HepG2 (cell line): ENCODE measurements at regions not wholly inside any gene's neighbourhood (a gene's known extent, or its start where the extent isn't known, plus 50 kb on each side); places are given as distances from the start of the nearest gene placed in this dataset.

Source experiments
- ARHGAP35 ChIP-seq: sonication (generic); formaldehyde crosslinking; IDR thresholded peaks from 2 replicates; pipeline ENCODE4 v1.9.0; 2022; ENCODE audit warnings: mild to moderate bottlenecking, inconsistent platforms, moderate library complexity, missing genetic modification reagents, borderline replicate concordance
- FOXO1 ChIP-seq: sonication (generic); formaldehyde crosslinking; IDR thresholded peaks from 2 replicates; pipeline ENCODE4 v1.4.0; 2020; ENCODE audit warnings: missing genetic modification reagents
- HOXA9 ChIP-seq: sonication (generic); formaldehyde crosslinking; IDR thresholded peaks from 2 replicates; pipeline ENCODE4 v1.8.1; 2022; ENCODE audit warnings: missing genetic modification reagents, mild to moderate bottlenecking, moderate library complexity, borderline replicate concordance
- MED1 ChIP-seq: sonication (generic); formaldehyde crosslinking; IDR thresholded peaks from 2 replicates; pipeline ENCODE4 v1.4.0; 2020; ENCODE audit warnings: missing genetic modification reagents
- MED8 ChIP-seq: sonication (generic); formaldehyde crosslinking; IDR thresholded peaks from 2 replicates; pipeline ENCODE4 v1.8.1; 2023; ENCODE audit warnings: mild to moderate bottlenecking, missing genetic modification reagents; ENCODE audit not compliant: insufficient replicate concordance
- MIER2 ChIP-seq: IDR thresholded peaks from 2 replicates; pipeline ENCODE4 v1.6.1; 2016; ENCODE audit warnings: missing biosample characterization, missing genetic modification reagents
- RBM39 ChIP-seq: fragments of 200-400 bp; formaldehyde crosslinking; IDR thresholded peaks from one replicate; pipeline ENCODE4 v1.6.1; 2018; ENCODE audit warnings: antibody characterized with exemption, mild to moderate bottlenecking, low read depth, low read length; ENCODE audit not compliant: poor library complexity, severe bottlenecking
- SETDB1 ChIP-seq: sonication (generic); formaldehyde crosslinking; IDR thresholded peaks from 2 replicates; pipeline ENCODE4 v1.5.1; 2020; ENCODE audit warnings: missing genetic modification reagents, mild to moderate bottlenecking, borderline replicate concordance
- SP5 ChIP-seq: IDR thresholded peaks from 2 replicates; pipeline ENCODE4 v1.6.1; 2016; ENCODE audit warnings: low read depth, borderline replicate concordance
- SRSF1 ChIP-seq: fragments of 200-400 bp; formaldehyde crosslinking; optimal IDR thresholded peaks from 2 replicates; pipeline ENCODE3; 2017; ENCODE audit warnings: mild to moderate bottlenecking, low read depth, low read length, moderate library complexity
- ZFP36L1 ChIP-seq: sonication (generic); formaldehyde crosslinking; IDR thresholded peaks from 2 replicates; pipeline ENCODE4 v1.8.0; 2022; ENCODE audit warnings: mild to moderate bottlenecking, missing genetic modification reagents, moderate library complexity
- ZFY ChIP-seq: sonication (generic); formaldehyde crosslinking; IDR thresholded peaks from 2 replicates; pipeline ENCODE4 v1.4.0; 2020; ENCODE audit warnings: missing genetic modification reagents
- ZMYM3 ChIP-seq: sonication (generic); formaldehyde crosslinking; IDR thresholded peaks from 2 replicates; pipeline ENCODE4 v1.5.1; 2020; ENCODE audit warnings: mild to moderate bottlenecking, missing genetic modification reagents
- TF ChIP-seq, protein P1 (sequence below), 2 experiments: sonication (generic) in 1 of 2; formaldehyde crosslinking in 1 of 2; IDR thresholded peaks; 2 replicates each; pipeline versions ENCODE4 v1.6.1 to v1.9.0; 2014 to 2022; ENCODE audit warnings: antibody characterized with exemption in 1 of 2, borderline replicate concordance in 1 of 2, inconsistent platforms in 1 of 2, low read depth in 1 of 2, missing genetic modification reagents in 1 of 2
- TF ChIP-seq, protein P2 (sequence below): sonication (generic); formaldehyde crosslinking; IDR thresholded peaks from 2 replicates; pipeline ENCODE4 v1.4.0; 2020; ENCODE audit warnings: missing genetic modification reagents
- TF ChIP-seq, protein P3 (sequence below): sonication (generic); formaldehyde crosslinking; IDR thresholded peaks from 2 replicates; pipeline ENCODE4 v1.5.0; 2020; ENCODE audit warnings: missing genetic modification reagents
- TF ChIP-seq, protein P4 (sequence below): sonication (generic); formaldehyde crosslinking; IDR thresholded peaks from 2 replicates; pipeline ENCODE4 v1.8.0; 2022; ENCODE audit warnings: missing genetic modification reagents, mild to moderate bottlenecking, moderate library complexity, borderline replicate concordance

DNA sequence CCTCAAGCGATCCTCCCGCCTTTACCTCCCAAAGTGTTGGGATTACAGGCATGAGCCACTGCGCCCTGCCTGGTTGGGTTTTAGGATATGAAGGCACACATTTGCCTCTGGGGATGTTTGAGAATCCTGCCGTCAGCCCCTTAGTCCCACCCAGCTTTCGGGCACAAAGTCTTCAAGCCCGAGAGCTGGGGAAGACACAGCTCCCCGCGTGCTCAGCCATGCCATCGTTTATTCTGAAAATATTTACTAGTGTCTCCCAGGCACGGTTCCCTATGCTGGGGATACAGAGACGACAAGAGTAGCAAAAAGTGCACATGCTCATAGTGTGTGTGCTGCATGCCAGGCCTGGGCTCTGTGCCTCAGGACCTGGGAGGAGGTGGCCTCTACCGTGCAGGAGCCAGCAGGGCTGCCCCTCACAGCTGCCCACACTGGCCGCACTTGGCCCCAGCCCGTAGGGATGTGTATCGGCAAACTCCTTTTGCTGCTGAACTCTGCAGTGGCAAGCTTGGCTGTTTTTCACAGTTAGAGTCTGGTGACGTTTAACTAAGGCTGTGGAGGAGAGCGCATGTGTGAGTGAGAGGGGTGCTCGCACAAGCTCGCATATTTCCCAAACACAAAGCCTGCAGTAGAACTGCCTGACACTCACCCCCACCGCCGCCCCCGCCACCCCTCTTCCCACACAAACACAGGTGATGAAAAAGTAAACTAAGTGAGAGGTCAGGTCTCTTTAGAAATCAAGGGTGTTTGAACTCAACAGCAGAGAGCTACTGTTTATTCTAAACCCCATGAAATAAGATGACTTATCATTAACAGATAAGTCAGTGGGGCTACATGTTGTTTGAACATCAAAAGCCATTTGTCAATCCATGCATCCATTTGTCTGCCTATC lies 266.4 kb downstream of the MRTFB start (continued):
- TF ChIP-seq SETDB1 (CRISPR knock-in tag) (no peak), RBM39 (peak; percentile 43), MED1 (CRISPR knock-in tag) (peak; percentile 79), ZMYM3 (peak; percentile 86), SP5 (CRISPR knock-in tag) (no peak; the same call in 1 of the 2 replicates), ZFY (CRISPR knock-in tag) (peak; percentile 60), HOXA9 (CRISPR knock-in tag) (no peak; the same call in 1 of the 2 replicates), MIER2 (CRISPR knock-in tag) (peak; percentile 57), MED8 (no peak), ZFP36L1 (peak; percentile 79; the same call in 1 of the 2 replicates), SRSF1 (peak; percentile 88), FOXO1 (CRISPR knock-in tag) (no peak; the same call in none of the 2 replicates), ARHGAP35 (peak; percentile 78; the same call in 1 of the 2 replicates)
- TF ChIP-seq, protein P1, sequence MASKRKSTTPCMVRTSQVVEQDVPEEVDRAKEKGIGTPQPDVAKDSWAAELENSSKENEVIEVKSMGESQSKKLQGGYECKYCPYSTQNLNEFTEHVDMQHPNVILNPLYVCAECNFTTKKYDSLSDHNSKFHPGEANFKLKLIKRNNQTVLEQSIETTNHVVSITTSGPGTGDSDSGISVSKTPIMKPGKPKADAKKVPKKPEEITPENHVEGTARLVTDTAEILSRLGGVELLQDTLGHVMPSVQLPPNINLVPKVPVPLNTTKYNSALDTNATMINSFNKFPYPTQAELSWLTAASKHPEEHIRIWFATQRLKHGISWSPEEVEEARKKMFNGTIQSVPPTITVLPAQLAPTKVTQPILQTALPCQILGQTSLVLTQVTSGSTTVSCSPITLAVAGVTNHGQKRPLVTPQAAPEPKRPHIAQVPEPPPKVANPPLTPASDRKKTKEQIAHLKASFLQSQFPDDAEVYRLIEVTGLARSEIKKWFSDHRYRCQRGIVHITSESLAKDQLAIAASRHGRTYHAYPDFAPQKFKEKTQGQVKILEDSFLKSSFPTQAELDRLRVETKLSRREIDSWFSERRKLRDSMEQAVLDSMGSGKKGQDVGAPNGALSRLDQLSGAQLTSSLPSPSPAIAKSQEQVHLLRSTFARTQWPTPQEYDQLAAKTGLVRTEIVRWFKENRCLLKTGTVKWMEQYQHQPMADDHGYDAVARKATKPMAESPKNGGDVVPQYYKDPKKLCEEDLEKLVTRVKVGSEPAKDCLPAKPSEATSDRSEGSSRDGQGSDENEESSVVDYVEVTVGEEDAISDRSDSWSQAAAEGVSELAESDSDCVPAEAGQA (IDR thresholded peaks at IDR 0.05; ENCODE audit: low read depth), result 0 out of 2 replicates have a peak, but pooled peaks have one; percentile 31
- TF ChIP-seq, protein P1 (CRISPR knock-in tag; IDR thresholded peaks at IDR 0.05; ENCODE audit: borderline replicate concordance), result no peak
- TF ChIP-seq, protein P2, sequence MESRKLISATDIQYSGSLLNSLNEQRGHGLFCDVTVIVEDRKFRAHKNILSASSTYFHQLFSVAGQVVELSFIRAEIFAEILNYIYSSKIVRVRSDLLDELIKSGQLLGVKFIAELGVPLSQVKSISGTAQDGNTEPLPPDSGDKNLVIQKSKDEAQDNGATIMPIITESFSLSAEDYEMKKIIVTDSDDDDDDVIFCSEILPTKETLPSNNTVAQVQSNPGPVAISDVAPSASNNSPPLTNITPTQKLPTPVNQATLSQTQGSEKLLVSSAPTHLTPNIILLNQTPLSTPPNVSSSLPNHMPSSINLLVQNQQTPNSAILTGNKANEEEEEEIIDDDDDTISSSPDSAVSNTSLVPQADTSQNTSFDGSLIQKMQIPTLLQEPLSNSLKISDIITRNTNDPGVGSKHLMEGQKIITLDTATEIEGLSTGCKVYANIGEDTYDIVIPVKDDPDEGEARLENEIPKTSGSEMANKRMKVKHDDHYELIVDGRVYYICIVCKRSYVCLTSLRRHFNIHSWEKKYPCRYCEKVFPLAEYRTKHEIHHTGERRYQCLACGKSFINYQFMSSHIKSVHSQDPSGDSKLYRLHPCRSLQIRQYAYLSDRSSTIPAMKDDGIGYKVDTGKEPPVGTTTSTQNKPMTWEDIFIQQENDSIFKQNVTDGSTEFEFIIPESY (CRISPR knock-in tag), result no peak
- TF ChIP-seq, protein P3, sequence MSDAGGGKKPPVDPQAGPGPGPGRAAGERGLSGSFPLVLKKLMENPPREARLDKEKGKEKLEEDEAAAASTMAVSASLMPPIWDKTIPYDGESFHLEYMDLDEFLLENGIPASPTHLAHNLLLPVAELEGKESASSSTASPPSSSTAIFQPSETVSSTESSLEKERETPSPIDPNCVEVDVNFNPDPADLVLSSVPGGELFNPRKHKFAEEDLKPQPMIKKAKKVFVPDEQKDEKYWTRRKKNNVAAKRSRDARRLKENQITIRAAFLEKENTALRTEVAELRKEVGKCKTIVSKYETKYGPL (CRISPR knock-in tag), result no peak
- TF ChIP-seq, protein P4, sequence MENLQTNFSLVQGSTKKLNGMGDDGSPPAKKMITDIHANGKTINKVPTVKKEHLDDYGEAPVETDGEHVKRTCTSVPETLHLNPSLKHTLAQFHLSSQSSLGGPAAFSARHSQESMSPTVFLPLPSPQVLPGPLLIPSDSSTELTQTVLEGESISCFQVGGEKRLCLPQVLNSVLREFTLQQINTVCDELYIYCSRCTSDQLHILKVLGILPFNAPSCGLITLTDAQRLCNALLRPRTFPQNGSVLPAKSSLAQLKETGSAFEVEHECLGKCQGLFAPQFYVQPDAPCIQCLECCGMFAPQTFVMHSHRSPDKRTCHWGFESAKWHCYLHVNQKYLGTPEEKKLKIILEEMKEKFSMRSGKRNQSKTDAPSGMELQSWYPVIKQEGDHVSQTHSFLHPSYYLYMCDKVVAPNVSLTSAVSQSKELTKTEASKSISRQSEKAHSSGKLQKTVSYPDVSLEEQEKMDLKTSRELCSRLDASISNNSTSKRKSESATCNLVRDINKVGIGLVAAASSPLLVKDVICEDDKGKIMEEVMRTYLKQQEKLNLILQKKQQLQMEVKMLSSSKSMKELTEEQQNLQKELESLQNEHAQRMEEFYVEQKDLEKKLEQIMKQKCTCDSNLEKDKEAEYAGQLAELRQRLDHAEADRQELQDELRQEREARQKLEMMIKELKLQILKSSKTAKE (CRISPR knock-in tag), result no peak; the same call in 1 of the 2 replicates
